H9 (cell line): ENCODE measurements at regions not wholly inside any gene's neighbourhood (a gene's known extent, or its start where the extent isn't known, plus 50 kb on each side); places are given as distances from the start of the nearest gene placed in this dataset.

Source experiments
- DNase-seq: peaks from one replicate; pipeline ENCODE4 v3.0.0-alpha.2; 2017
- H2AFZ ChIP-seq: one replicate; pipeline ENCODE4 v1.6.1; 2013; ENCODE audit warnings: mild to moderate bottlenecking, low read length, control low read depth, moderate library complexity
- H2AK5ac ChIP-seq: 2 replicates; pipeline ENCODE4 v1.6.1; 2013; ENCODE audit warnings: low read length, control low read depth, mixed read lengths; ENCODE audit not compliant: insufficient read length
- H2BK120ac ChIP-seq: one replicate; pipeline ENCODE4 v1.6.1; 2013; ENCODE audit warnings: low read depth, mild to moderate bottlenecking, low read length, control low read depth, inconsistent platforms; ENCODE audit not compliant: poor library complexity, severe bottlenecking
- H2BK12ac ChIP-seq: 2 replicates; pipeline ENCODE4 v1.6.1; 2013; ENCODE audit warnings: low read length, control low read depth, mixed read lengths, low read depth; ENCODE audit not compliant: insufficient read length
- H2BK15ac ChIP-seq: 2 replicates; pipeline ENCODE4 v1.6.1; 2013; ENCODE audit warnings: low read depth, low read length, control low read depth
- H2BK20ac ChIP-seq: one replicate; pipeline ENCODE4 v1.6.1; 2013; ENCODE audit warnings: low read depth, mild to moderate bottlenecking, low read length, control low read depth, inconsistent platforms; ENCODE audit not compliant: poor library complexity, severe bottlenecking
- H2BK5ac ChIP-seq: 2 replicates; pipeline ENCODE4 v1.6.1; 2013; ENCODE audit warnings: low read length, control low read depth, mixed read lengths; ENCODE audit not compliant: insufficient read length
- H3K14ac ChIP-seq: 2 replicates; pipeline ENCODE4 v1.6.1; 2013; ENCODE audit warnings: low read length, control low read depth; ENCODE audit not compliant: insufficient read depth
- H3K18ac ChIP-seq: 2 replicates; pipeline ENCODE4 v1.6.1; 2013; ENCODE audit warnings: low read depth, mild to moderate bottlenecking, mixed read lengths, low read length, control low read depth; ENCODE audit not compliant: insufficient read length
- H3K23ac ChIP-seq: 2 replicates; pipeline ENCODE4 v1.6.1; 2013; ENCODE audit warnings: low read length, control low read depth, mixed read lengths, low read depth; ENCODE audit not compliant: insufficient read length
- H3K23me2 ChIP-seq: 2 replicates; pipeline ENCODE4 v1.6.1; 2013; ENCODE audit warnings: low read depth, mild to moderate bottlenecking, mixed read lengths, low read length, control low read depth; ENCODE audit not compliant: insufficient read length, poor library complexity, severe bottlenecking
- H3K27ac ChIP-seq: 2 replicates; pipeline ENCODE4 v1.5.1; 2013; ENCODE audit warnings: low read length, control low read depth, mixed read lengths, low read depth; ENCODE audit not compliant: insufficient read length
- H3K27me3 ChIP-seq: 2 replicates; pipeline ENCODE4 v1.6.1; 2013; ENCODE audit warnings: low read length, control low read depth, inconsistent platforms; ENCODE audit not compliant: insufficient read depth
- H3K4ac ChIP-seq: 2 replicates; pipeline ENCODE4 v1.6.1; 2013; ENCODE audit warnings: low read depth, mild to moderate bottlenecking, control low read depth, inconsistent platforms, low read length, moderate library complexity
- H3K4me1 ChIP-seq: 2 replicates; pipeline ENCODE4 v1.6.1; 2013; ENCODE audit warnings: low read length, control low read depth, inconsistent platforms; ENCODE audit not compliant: insufficient read depth
- H3K4me2 ChIP-seq: 2 replicates; pipeline ENCODE4 v1.6.1; 2013; ENCODE audit warnings: low read length, control low read depth, mixed read lengths; ENCODE audit not compliant: insufficient read length, insufficient read depth
- H3K56ac ChIP-seq: 2 replicates; pipeline ENCODE4 v1.6.1; 2013; ENCODE audit warnings: low read depth, mild to moderate bottlenecking, mixed read lengths, low read length, control low read depth; ENCODE audit not compliant: insufficient read length
- H3K79me1 ChIP-seq: 2 replicates; pipeline ENCODE4 v1.6.1; 2013; ENCODE audit warnings: low read depth, mild to moderate bottlenecking, moderate library complexity, low read length, control low read depth, inconsistent platforms; ENCODE audit not compliant: insufficient read depth, poor library complexity, severe bottlenecking
- H3K79me2 ChIP-seq: 2 replicates; pipeline ENCODE4 v1.6.1; 2013; ENCODE audit warnings: low read length, control low read depth, inconsistent platforms; ENCODE audit not compliant: insufficient read depth
- H3K9ac ChIP-seq: 2 replicates; pipeline ENCODE4 v1.6.1; 2013; ENCODE audit warnings: low read length, control low read depth, mixed read lengths; ENCODE audit not compliant: insufficient read length; ENCODE audit errors: extremely low read depth
- H3K9me3 ChIP-seq: one replicate; pipeline ENCODE4 v1.6.1; 2013; ENCODE audit warnings: low read depth, low read length, inconsistent platforms; ENCODE audit not compliant: control insufficient read depth
- H3T11ph ChIP-seq: one replicate; pipeline ENCODE4 v1.6.1; 2013; ENCODE audit warnings: mild to moderate bottlenecking, low read length, control low read depth, inconsistent platforms
- H4K20me1 ChIP-seq: one replicate; pipeline ENCODE4 v1.6.1; 2013; ENCODE audit not compliant: control insufficient read depth, insufficient read length, insufficient read depth
- H4K5ac ChIP-seq: 2 replicates; pipeline ENCODE4 v1.6.1; 2013; ENCODE audit warnings: low read depth, mild to moderate bottlenecking, mixed read lengths, low read length, control low read depth; ENCODE audit not compliant: insufficient read length
- H4K8ac ChIP-seq: replicated peaks from 2 replicates; pipeline ENCODE4 v1.6.1; 2013; ENCODE audit warnings: low read length, control low read depth, mixed read lengths, low read depth; ENCODE audit not compliant: insufficient read length
- H4K91ac ChIP-seq: 2 replicates; pipeline ENCODE4 v1.6.1; 2013; ENCODE audit warnings: low read depth, mild to moderate bottlenecking, moderate library complexity, mixed read lengths, low read length, control low read depth; ENCODE audit not compliant: insufficient read length
- H3K27ac Mint-ChIP-seq, 3 experiments: 2 replicates in 2 of 3; 3 replicates in 1 of 3; pipeline ENCODE4 v1.8.0; 2020 to 2021; ENCODE audit warnings: mixed read lengths in 3 of 3, mild to moderate bottlenecking in 1 of 3, moderate library complexity in 1 of 3
- H3K27me3 Mint-ChIP-seq: 2 replicates; pipeline ENCODE4 v1.8.0; 2021; ENCODE audit warnings: low read depth, mild to moderate bottlenecking, moderate library complexity, mixed read lengths
- H3K36me3 Mint-ChIP-seq, 3 experiments: 2 replicates in 2 of 3; 3 replicates in 1 of 3; pipeline ENCODE4 v1.8.0; 2020 to 2021; ENCODE audit warnings: low read depth in 3 of 3, mixed read lengths in 3 of 3; ENCODE audit not compliant: insufficient read depth in 1 of 3
- H3K4me1 Mint-ChIP-seq, 2 experiments: 2 replicates each; pipeline ENCODE4 v1.8.0; 2020; ENCODE audit warnings: mixed read lengths in 2 of 2
- H3K4me3 Mint-ChIP-seq, 2 experiments: 2 replicates in 1 of 2; 3 replicates in 1 of 2; pipeline ENCODE4 v1.8.0; 2020 to 2021; ENCODE audit warnings: mild to moderate bottlenecking in 2 of 2, mixed read lengths in 2 of 2, moderate library complexity in 1 of 2
- H3K9me3 Mint-ChIP-seq, 2 experiments: 2 replicates in 1 of 2; 3 replicates in 1 of 2; pipeline ENCODE4 v1.8.0; 2020; ENCODE audit warnings: mild to moderate bottlenecking in 2 of 2, mixed read lengths in 2 of 2, moderate library complexity in 1 of 2
- WGBS: extraction: QIAGEN DNeasy Blood & Tissue Kit; methylation state at CpG from one replicate; pipeline ENCODE4 v1.1.7; 2013; ENCODE audit warnings: missing lambda C conversion rate, low lambda C conversion rate, mixed read lengths; ENCODE audit not compliant: insufficient read length; ENCODE audit errors: extremely low coverage; 5-methylcytosine and 5-hydroxymethylcytosine counted together
- TF ChIP-seq, protein P1 (sequence below): fragments of 200-600 bp; sonication (generic); conservative IDR thresholded peaks from 3 replicates; pipeline ENCODE4 v1.8.0; 2021; ENCODE audit warnings: antibody characterized with exemption, mild to moderate bottlenecking

GRCh38 chr4:45865781-45866180 lies 258.1 kb downstream of the GABRG1 start:
- Histone ChIP-seq H4K8ac (no peak overlapping the region), H3K18ac (no peak overlapping the region), H3K9me3 (no peaks in the 10 kb centered on the region), H2AFZ (no peak overlapping the region), H3T11ph (no peak overlapping the region), H2BK12ac (no peak overlapping the region), H3K79me2 (no peaks in the 10 kb centered on the region), H4K20me1 (no peaks in the 10 kb centered on the region), H3K9ac (no peak overlapping the region), H2AK5ac (no peak overlapping the region), H3K23ac (no peak overlapping the region), H2BK15ac (no peak overlapping the region), H3K27me3 (no peaks in the 10 kb centered on the region), H3K79me1 (no peaks in the 10 kb centered on the region), H2BK5ac (no peak overlapping the region), H3K4me2 (no peak overlapping the region), H3K23me2 (no peaks in the 10 kb centered on the region), H2BK20ac (no peak overlapping the region), H3K56ac (no peak overlapping the region), H3K4ac (no peak overlapping the region), H3K4me1 (no peaks in the 10 kb centered on the region), H3K27ac (no peak overlapping the region), H2BK120ac (no peak overlapping the region), H3K14ac (no peak overlapping the region), H4K5ac (no peak overlapping the region), H4K91ac (no peak overlapping the region)
- TF ChIP-seq, protein P1, sequence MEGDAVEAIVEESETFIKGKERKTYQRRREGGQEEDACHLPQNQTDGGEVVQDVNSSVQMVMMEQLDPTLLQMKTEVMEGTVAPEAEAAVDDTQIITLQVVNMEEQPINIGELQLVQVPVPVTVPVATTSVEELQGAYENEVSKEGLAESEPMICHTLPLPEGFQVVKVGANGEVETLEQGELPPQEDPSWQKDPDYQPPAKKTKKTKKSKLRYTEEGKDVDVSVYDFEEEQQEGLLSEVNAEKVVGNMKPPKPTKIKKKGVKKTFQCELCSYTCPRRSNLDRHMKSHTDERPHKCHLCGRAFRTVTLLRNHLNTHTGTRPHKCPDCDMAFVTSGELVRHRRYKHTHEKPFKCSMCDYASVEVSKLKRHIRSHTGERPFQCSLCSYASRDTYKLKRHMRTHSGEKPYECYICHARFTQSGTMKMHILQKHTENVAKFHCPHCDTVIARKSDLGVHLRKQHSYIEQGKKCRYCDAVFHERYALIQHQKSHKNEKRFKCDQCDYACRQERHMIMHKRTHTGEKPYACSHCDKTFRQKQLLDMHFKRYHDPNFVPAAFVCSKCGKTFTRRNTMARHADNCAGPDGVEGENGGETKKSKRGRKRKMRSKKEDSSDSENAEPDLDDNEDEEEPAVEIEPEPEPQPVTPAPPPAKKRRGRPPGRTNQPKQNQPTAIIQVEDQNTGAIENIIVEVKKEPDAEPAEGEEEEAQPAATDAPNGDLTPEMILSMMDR = no peak
- DNase-seq = no peak
- H3K4me3 Mint-ChIP-seq = no peak overlapping the region
- WGBS = no CpG with 5 or more reads among the region's 2 CpGs
- H3K27me3 Mint-ChIP-seq = no peaks in the 10 kb centered on the region; the same call in 1 of the 2 replicates
- H3K36me3 Mint-ChIP-seq = no peaks in the 10 kb centered on the region
- H3K4me1 Mint-ChIP-seq = no peaks in the 10 kb centered on the region
- H3K27ac Mint-ChIP-seq = no peak overlapping the region
- peaks cover 0 to 2% of the 10 kb centered on the region in 2 experiments; a peak in 2 of 5 replicates for H3K9me3 Mint-ChIP-seq
